DND-41 (cell line): ENCODE measurements at regions not wholly inside any gene's neighbourhood (a gene's known extent, or its start where the extent isn't known, plus 50 kb on each side); places are given as distances from the start of the nearest gene placed in this dataset.

ENCODE experiments used
- CTCF ChIP-seq: IDR thresholded peaks from 2 replicates; pipeline ENCODE4 v1.5.1; 2012; ENCODE audit warnings: borderline replicate concordance, low read length, moderate library complexity, mild to moderate bottlenecking; ENCODE audit not compliant: poor library complexity, severe bottlenecking; ENCODE audit errors: extremely low read depth
- EZH2 ChIP-seq: IDR thresholded peaks from 3 replicates; pipeline ENCODE4 v1.6.1; 2012; ENCODE audit warnings: borderline replicate concordance, low read depth, mild to moderate bottlenecking, moderate library complexity, low read length, inconsistent platforms; ENCODE audit not compliant: severe bottlenecking

- TF ChIP-seq CTCF (no peak), EZH2 (no peak)
Measured at GRCh38 chr5:123700624-123701287, 188.8 kb downstream of the CSNK1G3 start.
